PC-3 (cell line): ENCODE measurements at regions not wholly inside any gene's neighbourhood (a gene's known extent, or its start where the extent isn't known, plus 50 kb on each side); places are given as distances from the start of the nearest gene placed in this dataset.
"Not testable (repeated sequence)": the region's sequence is repeated elsewhere in the genome, so short reads cannot be mapped to it uniquely, and the experiment has no call there.

ENCODE experiments used
- ATAC-seq: fragments of 200-7000 bp; cut with Tn5 transposase; 2 replicates; pipeline ENCODE4 v1.9.1; 2020; ENCODE audit warnings: mild to moderate bottlenecking, moderate library complexity
- BruUV-seq: library from RNA; stranded (reverse); fragments of 400-500 nt; replicated peaks from 2 replicates; lab custom pipeline; 2021; lab: Mats Ljungman, UMichigan
- CTCF ChIA-PET: fragments of 300-600 bp; sonication (Branson Sonifier 250); formaldehyde crosslinking; loops from one replicate; lab custom pipeline; 2022; ENCODE audit warnings: antibody characterized with exemption; lab: Charles Lee
- POLR2A ChIA-PET: fragments of 300-600 bp; sonication (Branson Sonifier 250); formaldehyde crosslinking; loops from one replicate; lab custom pipeline; 2022; ENCODE audit warnings: antibody characterized with exemption; ENCODE audit not compliant: unreplicated experiment; lab: Charles Lee
- DNase-seq: peaks from one replicate; pipeline ENCODE4 v3.0.0-alpha.2; 2015
- H2AFZ ChIP-seq: fragments of 300-600 bp; sonication (generic); 2 replicates; pipeline ENCODE4 v1.6.0; 2016; ENCODE audit warnings: antibody characterized with exemption, low read length
- H3F3A ChIP-seq: fragments of 300-600 bp; sonication (generic); one replicate; pipeline ENCODE4 v1.6.0; 2017; ENCODE audit warnings: antibody characterized with exemption, low read length, control low read depth, mild to moderate bottlenecking; ENCODE audit not compliant: unreplicated experiment
- H3K27ac ChIP-seq: fragments of 300-600 bp; sonication (generic); 2 replicates; pipeline ENCODE4 v1.5.1; 2016; ENCODE audit warnings: mild to moderate bottlenecking, low read length
- H3K27me3 ChIP-seq: fragments of 300-600 bp; sonication (generic); 2 replicates; pipeline ENCODE4 v1.6.1; 2016; ENCODE audit warnings: low read length, mixed read lengths
- H3K36me3 ChIP-seq: fragments of 300-600 bp; sonication (generic); 2 replicates; pipeline ENCODE4 v1.6.1; 2016; ENCODE audit warnings: low read depth, mixed run types, low read length, mixed read lengths
- H3K4me1 ChIP-seq: fragments of 300-600 bp; sonication (generic); 2 replicates; pipeline ENCODE4 v1.5.1; 2016; ENCODE audit warnings: low read length; ENCODE audit not compliant: insufficient read depth
- H3K4me2 ChIP-seq: fragments of 300-600 bp; sonication (generic); 2 replicates; pipeline ENCODE4 v1.6.0; 2016; ENCODE audit warnings: low read length
- H3K4me3 ChIP-seq: fragments of 300-600 bp; sonication (generic); 2 replicates; pipeline ENCODE4 v1.5.1; 2016; ENCODE audit warnings: mild to moderate bottlenecking, low read length, mixed read lengths
- H3K79me2 ChIP-seq: fragments of 300-600 bp; sonication (generic); 2 replicates; pipeline ENCODE4 v1.6.1; 2017; ENCODE audit warnings: low read length, mixed read lengths
- H3K9ac ChIP-seq: fragments of 300-600 bp; sonication (generic); 2 replicates; pipeline ENCODE4 v1.6.0; 2016; ENCODE audit warnings: mild to moderate bottlenecking, low read length
- H3K9me2 ChIP-seq: fragments of 300-600 bp; sonication (generic); replicated peaks from 2 replicates; pipeline ENCODE4 v1.6.1; 2016; ENCODE audit warnings: mixed run types, low read length, mixed read lengths
- H3K9me3 ChIP-seq: fragments of 300-600 bp; sonication (generic); 2 replicates; pipeline ENCODE4 v1.6.1; 2016; ENCODE audit warnings: low read length, mixed read lengths
- H4K20me1 ChIP-seq: fragments of 300-600 bp; sonication (generic); 2 replicates; pipeline ENCODE4 v1.6.1; 2016; ENCODE audit warnings: low read length, mixed read lengths
- EZH2 ChIP-seq: fragments of 300-600 bp; sonication (generic); IDR thresholded peaks from one replicate; pipeline ENCODE4 v1.6.1; 2017; ENCODE audit warnings: antibody characterized with exemption, mild to moderate bottlenecking, low read length; ENCODE audit not compliant: unreplicated experiment
- EZH2phosphoT487 ChIP-seq: fragments of 300-600 bp; sonication (generic); IDR thresholded peaks from 2 replicates; pipeline ENCODE4 v1.6.1; 2018; ENCODE audit warnings: mild to moderate bottlenecking, antibody characterized with exemption, low read length, borderline replicate concordance
- intact Hi-C: fragments of 100-400 bp; cut with micrococcal nuclease; formaldehyde crosslinking; loops from 2 replicates; pipeline ENCODE4 v1.9.0; 2023
- TF ChIP-seq, protein P1 (sequence below): fragments of 300-600 bp; sonication (generic); conservative IDR thresholded peaks from 2 replicates; pipeline ENCODE4 v1.5.1; 2017; ENCODE audit warnings: antibody characterized with exemption, low read depth, mild to moderate bottlenecking, low read length

DNA sequence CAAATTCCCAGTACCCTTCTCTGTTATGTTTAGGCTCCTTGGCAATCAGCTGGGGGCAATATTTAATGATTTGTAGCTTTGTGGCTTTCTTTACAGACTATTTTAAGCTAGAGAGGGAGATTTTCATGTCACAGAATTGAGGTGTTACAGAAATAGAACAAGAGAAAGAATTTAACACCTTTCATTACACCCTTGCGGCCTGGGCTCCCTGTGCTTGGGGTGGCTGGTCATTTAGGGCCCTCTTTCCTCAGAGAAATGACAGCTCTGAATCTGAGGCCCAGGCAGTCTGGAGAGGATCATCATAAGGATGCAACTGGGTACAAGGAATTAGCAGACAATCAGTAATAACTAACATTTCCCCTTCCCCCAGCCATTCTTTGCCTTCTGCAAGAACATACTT lies 104.5 kb upstream of the INTU start:
- Histone ChIP-seq H3F3A (no peaks in the 10 kb centered on the region), H2AFZ (no peak overlapping the region), H3K27ac (no peak overlapping the region), H3K27me3 (no peaks in the 10 kb centered on the region), H3K79me2 (no peaks in the 10 kb centered on the region), H3K4me2 (no peak overlapping the region), H3K9ac (no peak overlapping the region), H3K9me2 (no peaks in the 10 kb centered on the region), H3K36me3 (no peaks in the 10 kb centered on the region), H3K9me3 (no peaks in the 10 kb centered on the region), H4K20me1 (no peaks in the 10 kb centered on the region), H3K4me3 (no peak overlapping the region), H3K4me1 (no peaks in the 10 kb centered on the region)
- ATAC-seq (no peak), DNase-seq (no peak)
- intact Hi-C loops: no loop called here
- TF ChIP-seq EZH2phosphoT487: no peak
- TF ChIP-seq, protein P1, sequence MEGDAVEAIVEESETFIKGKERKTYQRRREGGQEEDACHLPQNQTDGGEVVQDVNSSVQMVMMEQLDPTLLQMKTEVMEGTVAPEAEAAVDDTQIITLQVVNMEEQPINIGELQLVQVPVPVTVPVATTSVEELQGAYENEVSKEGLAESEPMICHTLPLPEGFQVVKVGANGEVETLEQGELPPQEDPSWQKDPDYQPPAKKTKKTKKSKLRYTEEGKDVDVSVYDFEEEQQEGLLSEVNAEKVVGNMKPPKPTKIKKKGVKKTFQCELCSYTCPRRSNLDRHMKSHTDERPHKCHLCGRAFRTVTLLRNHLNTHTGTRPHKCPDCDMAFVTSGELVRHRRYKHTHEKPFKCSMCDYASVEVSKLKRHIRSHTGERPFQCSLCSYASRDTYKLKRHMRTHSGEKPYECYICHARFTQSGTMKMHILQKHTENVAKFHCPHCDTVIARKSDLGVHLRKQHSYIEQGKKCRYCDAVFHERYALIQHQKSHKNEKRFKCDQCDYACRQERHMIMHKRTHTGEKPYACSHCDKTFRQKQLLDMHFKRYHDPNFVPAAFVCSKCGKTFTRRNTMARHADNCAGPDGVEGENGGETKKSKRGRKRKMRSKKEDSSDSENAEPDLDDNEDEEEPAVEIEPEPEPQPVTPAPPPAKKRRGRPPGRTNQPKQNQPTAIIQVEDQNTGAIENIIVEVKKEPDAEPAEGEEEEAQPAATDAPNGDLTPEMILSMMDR: no peak
- TF ChIP-seq EZH2: no peak
- BruUV-seq: no TSS peak
- ChIA-PET POLR2A (no interaction called here), CTCF (no interaction called here)

DNA sequence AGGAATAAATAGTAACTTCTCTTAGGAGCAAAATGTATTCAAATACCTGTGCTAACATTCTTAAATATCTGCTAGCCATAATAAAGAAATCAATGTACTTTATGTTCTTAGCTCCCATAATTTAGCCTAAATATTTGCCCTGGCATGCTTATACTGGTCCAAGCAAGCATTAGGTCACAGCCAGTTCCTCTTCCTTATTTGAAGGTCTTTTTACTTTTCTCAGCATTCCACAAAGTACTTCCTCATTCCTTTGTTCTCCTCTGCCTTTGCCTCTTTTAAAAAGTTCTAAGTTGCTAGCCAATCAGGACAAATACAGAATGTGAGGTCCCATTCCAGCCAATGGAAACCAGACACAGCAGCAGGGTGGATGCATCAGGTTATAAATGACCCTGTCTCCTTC lies 102.9 kb upstream of the INTU start:
- H3K36me3 ChIP-seq, ATAC-seq, H3K27me3 ChIP-seq, DNase-seq, POLR2A ChIA-PET, BruUV-seq, H3K4me1 ChIP-seq, H3K4me2 ChIP-seq, H3K9me2 ChIP-seq, H3K9me3 ChIP-seq, H3K79me2 ChIP-seq, intact Hi-C loops, H4K20me1 ChIP-seq, H2AFZ ChIP-seq, H3F3A ChIP-seq, H3K9ac ChIP-seq, CTCF ChIA-PET, H3K4me3 ChIP-seq, H3K27ac ChIP-seq: not testable (repeated sequence)

DNA sequence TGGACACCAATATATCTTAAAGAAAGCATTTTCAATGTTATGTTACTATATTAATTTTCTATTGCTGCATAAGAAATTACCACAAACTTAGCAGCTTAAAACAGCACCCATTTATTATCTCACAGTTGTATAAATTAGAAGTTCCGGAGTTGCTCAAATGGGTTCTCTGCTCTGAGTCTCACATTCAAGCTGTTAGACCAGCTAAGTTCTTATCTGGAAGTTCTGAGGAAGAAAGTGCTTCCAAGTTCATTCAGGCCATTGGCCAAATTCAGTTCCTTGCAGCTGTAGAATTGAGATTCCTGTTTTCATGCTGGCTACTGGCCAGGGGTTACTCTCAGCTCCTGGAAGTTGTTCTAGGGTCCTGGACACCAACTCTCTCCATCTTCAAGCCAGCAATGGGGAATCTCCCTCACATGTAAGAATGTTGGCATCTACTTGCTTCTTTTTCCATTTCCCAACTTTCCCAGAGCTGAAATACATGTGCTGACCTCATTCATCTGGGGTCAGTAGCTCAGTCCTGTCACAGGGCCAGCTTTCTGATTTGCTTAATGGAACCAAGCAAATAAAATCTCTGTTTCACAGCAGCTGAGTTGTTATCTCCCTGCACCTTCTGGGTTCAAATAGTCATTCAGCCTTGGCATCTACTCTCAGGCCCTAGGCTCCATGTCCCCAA lies 99.6 kb upstream of the INTU start:
- ATAC-seq (no peak), DNase-seq (no peak)
- no peak overlapping the region for H3K27ac ChIP-seq
- H3K9ac ChIP-seq: no peak overlapping the region
- no peaks in the 10 kb centered on the region for H3F3A ChIP-seq
- H3K9me2 ChIP-seq: no peaks in the 10 kb centered on the region
- no peak overlapping the region for H2AFZ ChIP-seq
- ChIA-PET CTCF (no interaction called here), POLR2A (interaction anchor here (0.6 kb wide), 1 partner anchor 100 kb away, joined by 4 read pairs; the partner anchor contains the start of gene INTU)
- H3K4me3 ChIP-seq: no peak overlapping the region
- H3K36me3 ChIP-seq: no peaks in the 10 kb centered on the region
- intact Hi-C loops: no loop called here
- H4K20me1 ChIP-seq: no peaks in the 10 kb centered on the region
- no peak for TF ChIP-seq EZH2
- TF ChIP-seq EZH2phosphoT487: no peak
- TF ChIP-seq, protein P1: no peak
- H3K9me3 ChIP-seq: no peaks in the 10 kb centered on the region
- no peaks in the 10 kb centered on the region for H3K4me1 ChIP-seq
- H3K79me2 ChIP-seq: no peaks in the 10 kb centered on the region
- BruUV-seq: no TSS peak
- H3K4me2 ChIP-seq: no peak overlapping the region
- H3K27me3 ChIP-seq: no peaks in the 10 kb centered on the region
